ENCODE measurements at regions not wholly inside any gene's neighbourhood (a gene's known extent, or its start where the extent isn't known, plus 50 kb on each side); places are given as distances from the start of the nearest gene placed in this dataset.

- peaks cover 3% of the 10 kb centered on the region for H3K36me3 Mint-ChIP-seq (ENCODE audit: low read depth)
- no peak overlapping the region for H3K4me3 Mint-ChIP-seq
- H3K27me3 Mint-ChIP-seq (ENCODE audit: low read depth): no peaks in the 10 kb centered on the region
- H3K27ac Mint-ChIP-seq: no peak overlapping the region
- H3K4me1 Mint-ChIP-seq: no peaks in the 10 kb centered on the region
- peaks cover 12% of the 10 kb centered on the region for H3K9me3 Mint-ChIP-seq
- TF ChIP-seq CTCF (IDR thresholded peaks at IDR 0.05; ENCODE audit: unreplicated experiment in 3 of 3): no peak
These were observed 134.5 kb upstream of the IRX5 start for GRCh38 chr16:54796211-54796610.

- no peaks in the 10 kb centered on the region for H3K36me3 Mint-ChIP-seq (ENCODE audit: low read depth)
- no peak overlapping the region for H3K27ac Mint-ChIP-seq
- H3K9me3 Mint-ChIP-seq: no peaks in the 10 kb centered on the region
- TF ChIP-seq CTCF (IDR thresholded peaks at IDR 0.05; ENCODE audit: unreplicated experiment in 3 of 3): no peak
- H3K4me3 Mint-ChIP-seq: no peak overlapping the region
- H3K4me1 Mint-ChIP-seq: no peaks in the 10 kb centered on the region
- peaks cover 7% of the 10 kb centered on the region for H3K27me3 Mint-ChIP-seq (ENCODE audit: low read depth)
These were observed 137.9 kb upstream of the IRX5 start for GRCh38 chr16:54792811-54793210.

GRCh38 chr16:54787045-54787444, 143.6 kb upstream of the IRX5 start:
- no peak overlapping the region for H3K4me3 Mint-ChIP-seq
- H3K27me3 Mint-ChIP-seq (ENCODE audit: low read depth): peaks cover 7% of the 10 kb centered on the region
- no peaks in the 10 kb centered on the region for H3K4me1 Mint-ChIP-seq
- peaks cover 3% of the 10 kb centered on the region for H3K36me3 Mint-ChIP-seq (ENCODE audit: low read depth)
- no peak overlapping the region for H3K27ac Mint-ChIP-seq
- no peak for TF ChIP-seq CTCF (IDR thresholded peaks at IDR 0.05; ENCODE audit: unreplicated experiment in 3 of 3)
- H3K9me3 Mint-ChIP-seq: peaks cover 22% of the 10 kb centered on the region

- Mint-ChIP-seq H3K4me3 (no peak overlapping the region), H3K4me1 (peaks cover 9% of the 10 kb centered on the region), H3K36me3 (ENCODE audit: low read depth) (peaks cover 3% of the 10 kb centered on the region), H3K27ac (no peak overlapping the region), H3K27me3 (ENCODE audit: low read depth) (no peaks in the 10 kb centered on the region), H3K9me3 (peaks cover 34% of the 10 kb centered on the region)
- TF ChIP-seq CTCF (IDR thresholded peaks at IDR 0.05; ENCODE audit: unreplicated experiment in 3 of 3): no peak
These were observed 146.7 kb upstream of the IRX5 start for GRCh38 chr16:54783980-54784379.

GRCh38 chr16:54783226-54783625, 147.4 kb upstream of the IRX5 start:
- TF ChIP-seq CTCF (IDR thresholded peaks at IDR 0.05; ENCODE audit: unreplicated experiment in 3 of 3): no peak
- H3K9me3 Mint-ChIP-seq: peaks cover 34% of the 10 kb centered on the region
- no peaks in the 10 kb centered on the region for H3K27me3 Mint-ChIP-seq (ENCODE audit: low read depth)
- peaks cover 9% of the 10 kb centered on the region for H3K4me1 Mint-ChIP-seq
- H3K27ac Mint-ChIP-seq: no peak overlapping the region
- H3K4me3 Mint-ChIP-seq: no peak overlapping the region
- H3K36me3 Mint-ChIP-seq (ENCODE audit: low read depth): peaks cover 3% of the 10 kb centered on the region

GRCh38 chr16:54780266-54780665, 150.4 kb upstream of the IRX5 start:
- H3K27me3 Mint-ChIP-seq (ENCODE audit: low read depth): peaks cover 7% of the 10 kb centered on the region

More at GRCh38 chr16:54780266-54780665, 150.4 kb upstream of the IRX5 start:
- Mint-ChIP-seq H3K27ac (peak overlapping the region; percentile 27 to 67 (median 39)), H3K4me1 (peaks cover 9% of the 10 kb centered on the region), H3K9me3 (peaks cover 18% of the 10 kb centered on the region), H3K4me3 (no peak overlapping the region), H3K36me3 (ENCODE audit: low read depth) (no peaks in the 10 kb centered on the region)
- no peak for TF ChIP-seq CTCF (IDR thresholded peaks at IDR 0.05; ENCODE audit: unreplicated experiment in 3 of 3)
